ENCODE measurements at regions not wholly inside any gene's neighbourhood (a gene's known extent, or its start where the extent isn't known, plus 50 kb on each side); places are given as distances from the start of the nearest gene placed in this dataset.

GRCh38 chr10:113264333-113265131 lies 288.3 kb upstream of the HABP2 start:
- no peak for DNase-seq
- H3K27me3 Mint-ChIP-seq (ENCODE audit: low read depth in 3 of 3) = peaks cover 2 to 11% (median 3%) of the 10 kb centered on the region in 3 donors
- no peak overlapping the region for H3K4me3 Mint-ChIP-seq
- no peak overlapping the region for H3K27ac Mint-ChIP-seq
- H3K36me3 Mint-ChIP-seq = no peaks in the 10 kb centered on the region
- no peaks in the 10 kb centered on the region for H3K9me3 Mint-ChIP-seq
- H3K4me1 Mint-ChIP-seq = no peaks in the 10 kb centered on the region

DNA sequence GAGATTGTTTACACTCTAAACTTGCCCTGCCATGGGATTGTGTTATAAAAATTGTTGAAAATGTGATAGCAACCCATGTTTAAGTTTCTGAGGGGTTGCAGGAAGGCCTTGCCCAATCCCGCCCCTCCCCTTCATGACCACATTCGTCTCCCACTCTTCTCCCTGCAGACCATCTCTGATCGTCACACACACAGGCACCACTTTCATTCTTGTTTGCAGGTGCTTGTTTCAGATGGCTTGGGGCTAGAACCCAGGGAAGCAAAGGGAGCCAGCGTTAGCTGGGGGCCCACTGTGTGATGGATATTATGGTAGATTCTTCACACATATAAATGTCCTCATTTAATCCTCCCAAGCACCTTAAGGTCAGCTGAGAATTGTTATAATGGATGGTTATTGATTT lies 286.7 kb upstream of the HABP2 start:
- Mint-ChIP-seq H3K27me3 (ENCODE audit: low read depth in 3 of 3) (peaks cover 3 to 9% (median 4%) of the 10 kb centered on the region in 3 donors), H3K4me3 (no peak overlapping the region)

GRCh38 chr10:113267619-113268562 lies 285.0 kb upstream of the HABP2 start:
- peaks cover 1 to 8% (median 4%) of the 10 kb centered on the region in 3 donors for H3K27me3 Mint-ChIP-seq (ENCODE audit: low read depth in 3 of 3)

More for the DNA sequence above, 286.7 kb upstream of the HABP2 start:
- Mint-ChIP-seq H3K9me3 (no peaks in the 10 kb centered on the region), H3K27ac (no peak overlapping the region), H3K4me1 (no peaks in the 10 kb centered on the region), H3K36me3 (no peaks in the 10 kb centered on the region)
- no peak for DNase-seq

GRCh38 chr10:113269333-113269732 lies 283.5 kb upstream of the HABP2 start:
- Mint-ChIP-seq H3K36me3 (no peaks in the 10 kb centered on the region), H3K9me3 (peaks cover 0 to 4% (median 0%) of the 10 kb centered on the region in 6 donors), H3K27ac (no peak overlapping the region), H3K4me3 (no peak overlapping the region), H3K4me1 (no peaks in the 10 kb centered on the region), H3K27me3 (ENCODE audit: low read depth in 3 of 3) (peaks cover 1 to 12% (median 5%) of the 10 kb centered on the region in 3 donors)
- no peak for DNase-seq

More at GRCh38 chr10:113267619-113268562, 285.0 kb upstream of the HABP2 start:
- Mint-ChIP-seq H3K4me3 (no peak overlapping the region), H3K36me3 (no peaks in the 10 kb centered on the region), H3K9me3 (peaks cover 0 to 4% (median 0%) of the 10 kb centered on the region in 6 donors), H3K4me1 (no peaks in the 10 kb centered on the region), H3K27ac (no peak overlapping the region)
- DNase-seq = no peak

DNA sequence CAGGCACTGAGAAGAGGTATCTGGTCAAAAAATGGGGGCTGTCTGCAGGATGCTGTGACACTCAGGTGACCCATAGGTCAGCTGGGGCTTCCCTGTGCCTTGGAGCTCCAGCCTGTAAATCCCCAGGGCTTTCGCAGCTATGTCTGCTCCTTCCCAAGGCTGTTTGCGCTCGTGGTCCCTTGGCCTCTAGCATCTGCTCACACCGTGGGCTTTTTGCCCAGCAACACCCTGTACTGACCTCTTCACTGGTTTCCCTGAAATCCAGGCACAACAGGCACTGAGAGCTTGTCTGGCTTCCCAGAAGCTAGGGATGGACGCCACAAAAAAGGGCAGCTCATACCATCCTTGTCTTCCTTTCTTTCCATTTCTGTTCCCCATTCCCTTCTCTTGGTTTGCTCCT lies 280.3 kb upstream of the HABP2 start:
- peaks cover 0 to 15% (median 7%) of the 10 kb centered on the region in 6 donors for H3K9me3 Mint-ChIP-seq
- H3K27me3 Mint-ChIP-seq (ENCODE audit: low read depth in 3 of 3) = peaks cover 0 to 19% (median 5%) of the 10 kb centered on the region in 3 donors
- H3K4me3 Mint-ChIP-seq = no peak overlapping the region
- no peak overlapping the region for H3K27ac Mint-ChIP-seq
- no peaks in the 10 kb centered on the region for H3K4me1 Mint-ChIP-seq
- no peak for DNase-seq
- peaks cover 0 to 5% (median 0%) of the 10 kb centered on the region in 3 donors for H3K36me3 Mint-ChIP-seq

GRCh38 chr10:113273181-113274163 lies 279.4 kb upstream of the HABP2 start:
- peaks cover 0 to 15% (median 7%) of the 10 kb centered on the region in 6 donors for H3K9me3 Mint-ChIP-seq
- H3K27me3 Mint-ChIP-seq (ENCODE audit: low read depth in 3 of 3) = peaks cover 0 to 19% (median 5%) of the 10 kb centered on the region in 3 donors
- no peak for DNase-seq
- no peak overlapping the region for H3K27ac Mint-ChIP-seq
- peaks cover 0 to 5% (median 0%) of the 10 kb centered on the region in 3 donors for H3K36me3 Mint-ChIP-seq
- H3K4me3 Mint-ChIP-seq = no peak overlapping the region
- no peaks in the 10 kb centered on the region for H3K4me1 Mint-ChIP-seq

DNA sequence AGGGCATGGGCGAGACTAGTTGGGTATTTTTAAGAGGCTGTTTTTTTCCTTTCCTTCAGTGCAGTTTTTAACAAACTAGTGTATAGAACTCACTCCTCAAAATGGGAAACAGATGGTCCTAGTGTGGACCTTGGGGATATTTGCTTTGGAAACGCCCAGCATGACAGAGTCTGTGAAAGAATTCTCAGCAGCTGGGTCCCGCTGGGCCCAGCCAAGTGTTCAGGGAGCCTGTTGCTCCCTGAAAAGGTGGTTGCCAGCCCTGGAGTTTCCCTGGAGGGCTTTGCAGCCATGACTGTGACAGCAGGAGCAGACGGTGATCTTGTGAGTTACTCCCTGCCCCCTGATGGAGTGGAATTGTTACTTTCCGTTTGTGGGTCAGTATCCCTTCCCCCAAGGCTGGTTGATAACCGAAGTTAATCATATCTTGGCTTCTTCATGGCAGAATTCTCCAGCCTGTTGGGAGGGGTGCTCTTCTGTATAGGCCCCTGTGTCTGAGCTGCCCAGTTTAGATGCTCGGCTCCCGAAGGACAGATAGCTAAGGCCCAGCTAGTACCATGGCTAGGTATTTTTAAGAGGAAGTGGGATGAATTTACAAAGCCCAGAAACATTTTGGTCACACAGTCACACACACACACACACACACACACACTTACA lies 278.6 kb upstream of the HABP2 start:
- H3K4me3 Mint-ChIP-seq = no peak overlapping the region
- DNase-seq = no peak
- peaks cover 0 to 5% (median 0%) of the 10 kb centered on the region in 3 donors for H3K36me3 Mint-ChIP-seq
- H3K9me3 Mint-ChIP-seq = peaks cover 0 to 15% (median 7%) of the 10 kb centered on the region in 6 donors
- H3K4me1 Mint-ChIP-seq = no peaks in the 10 kb centered on the region
- peaks cover 0 to 17% (median 5%) of the 10 kb centered on the region in 3 donors for H3K27me3 Mint-ChIP-seq (ENCODE audit: low read depth in 3 of 3)
- no peak overlapping the region for H3K27ac Mint-ChIP-seq

DNA sequence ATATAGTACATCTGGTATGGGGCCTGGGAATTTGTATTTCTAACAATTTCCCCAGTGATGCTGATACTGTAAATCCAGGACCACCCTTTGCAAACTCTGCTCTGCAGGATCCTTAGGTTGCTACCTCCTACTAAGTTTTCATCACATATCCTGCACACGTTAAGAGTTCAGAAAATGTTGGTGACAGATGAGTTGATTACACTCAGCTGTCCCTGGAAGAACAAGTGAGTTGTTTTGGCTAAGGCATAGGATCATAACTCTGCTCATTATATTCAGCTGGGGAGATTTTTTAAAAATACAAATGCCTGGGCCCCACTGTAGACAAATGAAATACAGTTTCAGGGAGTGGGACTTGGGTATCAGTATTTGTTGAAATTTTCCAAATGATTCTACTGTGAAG lies 274.6 kb upstream of the HABP2 start:
- Mint-ChIP-seq H3K27ac (no peak overlapping the region), H3K36me3 (peaks cover 0 to 5% (median 0%) of the 10 kb centered on the region in 3 donors), H3K27me3 (ENCODE audit: low read depth in 3 of 3) (peaks cover 0 to 18% (median 3%) of the 10 kb centered on the region in 3 donors), H3K9me3 (peaks cover 0 to 15% (median 5%) of the 10 kb centered on the region in 6 donors), H3K4me3 (no peak overlapping the region), H3K4me1 (no peaks in the 10 kb centered on the region)
- no peak for DNase-seq

- no peak overlapping the region for H3K4me3 Mint-ChIP-seq
- H3K4me1 Mint-ChIP-seq = no peaks in the 10 kb centered on the region
- peaks cover 0 to 15% (median 5%) of the 10 kb centered on the region in 6 donors for H3K9me3 Mint-ChIP-seq
- H3K27ac Mint-ChIP-seq = no peak overlapping the region
- peaks cover 0 to 16% (median 3%) of the 10 kb centered on the region in 3 donors for H3K27me3 Mint-ChIP-seq (ENCODE audit: low read depth in 3 of 3)
- H3K36me3 Mint-ChIP-seq = peaks cover 0 to 5% (median 0%) of the 10 kb centered on the region in 3 donors
- no peak for DNase-seq
These were observed 274.2 kb upstream of the HABP2 start for GRCh38 chr10:113278664-113279063.

- peaks cover 0 to 5% (median 0%) of the 10 kb centered on the region in 3 donors for H3K36me3 Mint-ChIP-seq
- peaks cover 0 to 16% (median 0%) of the 10 kb centered on the region in 3 donors for H3K27me3 Mint-ChIP-seq (ENCODE audit: low read depth in 3 of 3)
- DNase-seq = no peak
- H3K9me3 Mint-ChIP-seq = peaks cover 0 to 15% (median 5%) of the 10 kb centered on the region in 6 donors
- no peak overlapping the region for H3K4me3 Mint-ChIP-seq
- no peak overlapping the region for H3K27ac Mint-ChIP-seq
- no peaks in the 10 kb centered on the region for H3K4me1 Mint-ChIP-seq
These were observed 273.6 kb upstream of the HABP2 start for GRCh38 chr10:113279262-113279661.

DNA sequence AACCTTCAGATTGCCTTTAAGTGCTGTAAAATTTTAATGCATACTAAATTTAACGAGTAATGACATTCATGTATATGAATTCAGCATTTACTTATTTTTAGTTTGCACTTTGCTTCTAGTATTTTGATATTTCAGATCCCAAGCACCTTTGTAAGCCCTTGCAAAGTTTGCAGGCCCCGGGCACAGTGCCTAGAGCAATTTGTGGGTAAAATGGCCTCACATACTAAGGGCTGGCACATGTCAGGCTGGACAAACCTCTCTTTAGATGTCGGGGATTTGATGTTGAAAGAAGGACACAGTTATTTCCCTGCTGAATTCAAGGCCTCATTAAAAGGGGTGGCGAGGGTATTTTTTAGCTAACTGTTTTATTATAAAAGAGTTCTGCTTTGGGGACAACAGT lies 270.3 kb upstream of the HABP2 start:
- Mint-ChIP-seq H3K36me3 (no peaks in the 10 kb centered on the region), H3K9me3 (peaks cover 0 to 1% (median 0%) of the 10 kb centered on the region in 6 donors), H3K4me3 (no peak overlapping the region), H3K27me3 (ENCODE audit: low read depth in 3 of 3) (peaks cover 0 to 9% (median 5%) of the 10 kb centered on the region in 3 donors), H3K4me1 (no peaks in the 10 kb centered on the region), H3K27ac (no peak overlapping the region)
- DNase-seq = no peak

- peaks cover 0 to 9% (median 5%) of the 10 kb centered on the region in 3 donors for H3K27me3 Mint-ChIP-seq (ENCODE audit: low read depth in 3 of 3)
- H3K36me3 Mint-ChIP-seq = no peaks in the 10 kb centered on the region
- H3K4me3 Mint-ChIP-seq = no peak overlapping the region
- no peak for DNase-seq
- H3K4me1 Mint-ChIP-seq = no peaks in the 10 kb centered on the region
- no peak overlapping the region for H3K27ac Mint-ChIP-seq
- H3K9me3 Mint-ChIP-seq = peaks cover 0 to 1% (median 0%) of the 10 kb centered on the region in 6 donors
These were observed 269.7 kb upstream of the HABP2 start for GRCh38 chr10:113283189-113283588.

Measured in immature natural killer cell (primary cell).